GM12872 (cell line): ENCODE measurements at regions not wholly inside any gene's neighbourhood (a gene's known extent, or its start where the extent isn't known, plus 50 kb on each side); places are given as distances from the start of the nearest gene placed in this dataset.

Experiments
- CTCF ChIP-seq: IDR thresholded peaks from 3 replicates; pipeline ENCODE4 v1.5.1; 2011; ENCODE audit warnings: low read depth, mild to moderate bottlenecking, low read length, moderate library complexity; ENCODE audit not compliant: insufficient read depth

GRCh38 chr6:12525276-12525675 is 191.3 kb upstream of the PHACTR1 start:
- TF ChIP-seq CTCF = no peak

- TF ChIP-seq CTCF = no peak
These were observed 189.2 kb upstream of the PHACTR1 start for GRCh38 chr6:12527339-12527738.

GRCh38 chr6:12528136-12528535 is 188.4 kb upstream of the PHACTR1 start:
- no peak for TF ChIP-seq CTCF

GRCh38 chr6:12528581-12529363 is 187.8 kb upstream of the PHACTR1 start:
- TF ChIP-seq CTCF = no peak

- TF ChIP-seq CTCF = no peak
These were observed 187.1 kb upstream of the PHACTR1 start for GRCh38 chr6:12529364-12530019.

- no peak for TF ChIP-seq CTCF
These were observed 186.2 kb upstream of the PHACTR1 start for GRCh38 chr6:12530345-12530744.

- no peak for TF ChIP-seq CTCF
These were observed 183.0 kb upstream of the PHACTR1 start for GRCh38 chr6:12533586-12533985.
